Loucy (cell line): ENCODE measurements at regions not wholly inside any gene's neighbourhood (a gene's known extent, or its start where the extent isn't known, plus 50 kb on each side); places are given as distances from the start of the nearest gene placed in this dataset.

ENCODE experiments used
- EZH2phosphoT487 ChIP-seq: fragments of 200-600 bp; IDR thresholded peaks from 2 replicates; pipeline ENCODE4 v1.6.1; 2018; ENCODE audit warnings: antibody characterized with exemption, mild to moderate bottlenecking, moderate library complexity, borderline replicate concordance
- TF ChIP-seq, protein P1 (sequence below): fragments of 200-600 bp; sonication (generic); conservative IDR thresholded peaks from 2 replicates; pipeline ENCODE4 v1.5.1; 2014; ENCODE audit warnings: mild to moderate bottlenecking, antibody characterized with exemption, low read length

DNA sequence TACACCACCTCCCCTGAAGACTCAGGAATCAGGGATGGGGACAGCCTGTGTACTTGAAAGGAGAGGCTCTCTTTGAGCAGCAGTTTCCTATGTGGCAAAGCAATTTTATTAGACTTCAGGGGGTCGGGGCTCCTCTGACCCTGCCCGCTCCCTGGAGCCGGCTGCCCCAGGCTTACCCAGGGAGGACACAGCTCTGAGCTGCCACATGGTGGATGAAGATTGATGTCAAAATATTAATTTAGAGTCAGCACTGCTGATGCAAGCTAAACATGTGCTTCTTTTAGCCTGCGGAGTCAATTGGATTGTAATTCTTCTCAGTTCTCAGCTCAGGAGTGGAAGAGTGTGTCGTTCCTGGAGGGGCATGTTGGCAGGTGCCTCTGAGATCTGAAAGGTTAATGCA, 606.1 kb downstream of the KIF4B start:
- TF ChIP-seq, protein P1, sequence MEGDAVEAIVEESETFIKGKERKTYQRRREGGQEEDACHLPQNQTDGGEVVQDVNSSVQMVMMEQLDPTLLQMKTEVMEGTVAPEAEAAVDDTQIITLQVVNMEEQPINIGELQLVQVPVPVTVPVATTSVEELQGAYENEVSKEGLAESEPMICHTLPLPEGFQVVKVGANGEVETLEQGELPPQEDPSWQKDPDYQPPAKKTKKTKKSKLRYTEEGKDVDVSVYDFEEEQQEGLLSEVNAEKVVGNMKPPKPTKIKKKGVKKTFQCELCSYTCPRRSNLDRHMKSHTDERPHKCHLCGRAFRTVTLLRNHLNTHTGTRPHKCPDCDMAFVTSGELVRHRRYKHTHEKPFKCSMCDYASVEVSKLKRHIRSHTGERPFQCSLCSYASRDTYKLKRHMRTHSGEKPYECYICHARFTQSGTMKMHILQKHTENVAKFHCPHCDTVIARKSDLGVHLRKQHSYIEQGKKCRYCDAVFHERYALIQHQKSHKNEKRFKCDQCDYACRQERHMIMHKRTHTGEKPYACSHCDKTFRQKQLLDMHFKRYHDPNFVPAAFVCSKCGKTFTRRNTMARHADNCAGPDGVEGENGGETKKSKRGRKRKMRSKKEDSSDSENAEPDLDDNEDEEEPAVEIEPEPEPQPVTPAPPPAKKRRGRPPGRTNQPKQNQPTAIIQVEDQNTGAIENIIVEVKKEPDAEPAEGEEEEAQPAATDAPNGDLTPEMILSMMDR, result no peak
- TF ChIP-seq EZH2phosphoT487, result no peak
